ENCODE measurements at regions not wholly inside any gene's neighbourhood (a gene's known extent, or its start where the extent isn't known, plus 50 kb on each side); places are given as distances from the start of the nearest gene placed in this dataset.

DNA sequence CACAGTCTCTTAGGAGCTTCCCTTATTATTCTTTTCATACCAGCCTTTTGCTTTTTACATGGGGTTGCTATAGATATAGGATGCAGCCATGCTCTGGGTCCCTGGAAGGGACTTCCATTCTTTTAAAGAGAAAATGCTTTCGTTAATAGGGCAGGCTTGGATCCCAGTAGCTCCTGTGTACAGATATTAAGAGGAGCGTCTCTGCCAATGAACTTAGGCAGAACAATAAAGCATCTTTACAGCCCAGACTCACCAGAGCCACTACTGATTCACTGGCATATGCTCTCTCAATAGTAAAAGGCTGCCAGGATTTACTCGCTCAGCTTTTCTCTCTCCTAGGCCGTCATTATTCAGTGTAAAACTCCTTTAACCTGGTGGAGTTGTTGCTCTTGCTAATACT, 1385.4 kb upstream of the PIK3C3 start:
- no peak overlapping the region for H3K4me3 ChIP-seq (ENCODE audit: low read length)
- ChIA-PET POLR2A (no interaction called here), CTCF (no interaction called here)
- H3K4me1 Mint-ChIP-seq: no peaks in the 10 kb centered on the region
- no peak overlapping the region for H3K4me3 Mint-ChIP-seq
- H3K36me3 ChIP-seq (ENCODE audit: insufficient read depth, low read length): no peaks in the 10 kb centered on the region
- H3K27ac ChIP-seq (ENCODE audit: low read depth, low read length): no peak overlapping the region
- no peaks in the 10 kb centered on the region for H3K36me3 Mint-ChIP-seq
- no peaks in the 10 kb centered on the region for H3K4me1 ChIP-seq (ENCODE audit: insufficient read depth, low read length)
- DNase-seq: no peak
- H3K27me3 ChIP-seq (ENCODE audit: insufficient read depth, low read length, poor library complexity, severe bottlenecking): no peaks in the 10 kb centered on the region
- H3K9me3 Mint-ChIP-seq: peaks cover 4 to 57% (median 12%) of the 10 kb centered on the region in 5 donors
- no peak overlapping the region for H3K27ac Mint-ChIP-seq
- H3K9me3 ChIP-seq (ENCODE audit: low read length): no peaks in the 10 kb centered on the region
- H3K27me3 Mint-ChIP-seq: no peaks in the 10 kb centered on the region

DNA sequence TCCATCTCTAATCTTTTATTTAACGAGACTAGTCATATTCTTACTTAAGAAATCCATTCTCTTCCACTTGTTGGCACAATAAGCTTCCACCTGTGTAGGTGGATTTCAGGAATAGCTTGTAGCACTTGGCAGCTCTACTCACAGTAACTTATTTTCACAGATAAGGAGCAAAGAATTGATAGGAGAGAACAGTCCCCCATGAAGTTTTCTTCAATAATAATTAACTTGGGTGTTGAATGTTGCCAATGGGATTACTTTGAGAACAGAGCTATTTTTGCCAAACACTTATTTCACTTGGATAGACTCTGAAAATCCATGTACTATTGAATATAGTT, 1388.6 kb upstream of the PIK3C3 start:
- Mint-ChIP-seq H3K4me3 (no peak overlapping the region), H3K36me3 (no peaks in the 10 kb centered on the region), H3K27ac (no peak overlapping the region), H3K9me3 (peaks cover 3 to 58% (median 4%) of the 10 kb centered on the region in 5 donors), H3K27me3 (no peaks in the 10 kb centered on the region), H3K4me1 (no peaks in the 10 kb centered on the region)
- Histone ChIP-seq H3K27ac (ENCODE audit: low read depth, low read length) (no peak overlapping the region), H3K36me3 (ENCODE audit: insufficient read depth, low read length) (no peaks in the 10 kb centered on the region), H3K9me3 (ENCODE audit: low read length) (no peaks in the 10 kb centered on the region), H3K4me3 (ENCODE audit: low read length) (no peak overlapping the region), H3K27me3 (ENCODE audit: insufficient read depth, low read length, poor library complexity, severe bottlenecking) (no peaks in the 10 kb centered on the region), H3K4me1 (ENCODE audit: insufficient read depth, low read length) (no peaks in the 10 kb centered on the region)
- ChIA-PET CTCF (no interaction called here), POLR2A (no interaction called here)
- no peak for DNase-seq

DNA sequence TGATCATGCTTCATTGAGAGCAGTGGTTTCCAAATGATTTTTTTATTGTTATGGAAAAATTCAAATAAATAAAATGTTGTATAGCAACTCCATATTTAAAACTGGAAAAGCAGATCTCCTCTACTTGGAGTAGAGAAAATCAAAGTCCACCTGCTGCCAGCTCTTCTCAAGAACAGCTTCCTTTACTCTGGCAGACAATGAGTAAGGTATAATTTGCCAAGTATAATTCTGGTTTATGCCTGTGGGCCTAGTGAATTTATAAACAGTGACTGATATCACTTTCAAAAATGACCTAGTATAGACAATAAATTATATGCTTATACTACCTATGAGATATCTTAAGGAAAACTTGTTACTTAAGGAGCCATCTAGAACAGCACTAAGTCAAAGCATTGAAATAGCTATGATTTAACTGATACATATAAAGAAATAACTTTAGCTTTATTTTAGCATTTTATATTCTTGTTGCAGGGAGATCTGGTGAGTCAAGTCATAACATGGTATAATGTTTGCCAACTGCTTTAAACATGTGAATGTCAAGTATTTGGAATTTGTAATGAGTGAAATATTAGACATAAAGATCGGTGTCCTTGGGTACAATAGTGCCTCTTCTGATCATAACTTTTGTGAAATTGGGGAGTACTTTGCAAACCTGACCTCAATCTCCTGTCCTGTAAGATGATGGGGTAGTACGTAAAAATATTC, 1389.1 kb upstream of the PIK3C3 start:
- Histone ChIP-seq H3K36me3 (ENCODE audit: insufficient read depth, low read length) (no peaks in the 10 kb centered on the region), H3K9me3 (ENCODE audit: low read length) (no peaks in the 10 kb centered on the region), H3K4me1 (ENCODE audit: insufficient read depth, low read length) (no peaks in the 10 kb centered on the region), H3K4me3 (ENCODE audit: low read length) (no peak overlapping the region), H3K27ac (ENCODE audit: low read depth, low read length) (no peak overlapping the region), H3K27me3 (ENCODE audit: insufficient read depth, low read length, poor library complexity, severe bottlenecking) (no peaks in the 10 kb centered on the region)
- CTCF ChIA-PET: no interaction called here
- no peak overlapping the region for H3K27ac Mint-ChIP-seq
- H3K9me3 Mint-ChIP-seq: peaks cover 3 to 53% (median 4%) of the 10 kb centered on the region in 5 donors
- H3K4me3 Mint-ChIP-seq: no peak overlapping the region
- no peak for DNase-seq
- no peaks in the 10 kb centered on the region for H3K4me1 Mint-ChIP-seq
- H3K27me3 Mint-ChIP-seq: no peaks in the 10 kb centered on the region
- POLR2A ChIA-PET: no interaction called here
- H3K36me3 Mint-ChIP-seq: no peaks in the 10 kb centered on the region

- Histone ChIP-seq H3K9me3 (ENCODE audit: low read length) (no peaks in the 10 kb centered on the region), H3K36me3 (ENCODE audit: insufficient read depth, low read length) (no peaks in the 10 kb centered on the region), H3K4me1 (ENCODE audit: insufficient read depth, low read length) (no peaks in the 10 kb centered on the region), H3K27me3 (ENCODE audit: insufficient read depth, low read length, poor library complexity, severe bottlenecking) (no peaks in the 10 kb centered on the region), H3K27ac (ENCODE audit: low read depth, low read length) (no peak overlapping the region), H3K4me3 (ENCODE audit: low read length) (no peak overlapping the region)
- no peak overlapping the region for H3K27ac Mint-ChIP-seq
- CTCF ChIA-PET: no interaction called here
- H3K4me3 Mint-ChIP-seq: no peak overlapping the region
- H3K36me3 Mint-ChIP-seq: no peaks in the 10 kb centered on the region
- DNase-seq: no peak
- H3K9me3 Mint-ChIP-seq: peaks cover 1 to 31% (median 7%) of the 10 kb centered on the region in 5 donors
- no peaks in the 10 kb centered on the region for H3K4me1 Mint-ChIP-seq
- H3K27me3 Mint-ChIP-seq: no peaks in the 10 kb centered on the region
- POLR2A ChIA-PET: no interaction called here
Measured at GRCh38 chr18:40559556-40559955, 1395.5 kb upstream of the PIK3C3 start.

DNA sequence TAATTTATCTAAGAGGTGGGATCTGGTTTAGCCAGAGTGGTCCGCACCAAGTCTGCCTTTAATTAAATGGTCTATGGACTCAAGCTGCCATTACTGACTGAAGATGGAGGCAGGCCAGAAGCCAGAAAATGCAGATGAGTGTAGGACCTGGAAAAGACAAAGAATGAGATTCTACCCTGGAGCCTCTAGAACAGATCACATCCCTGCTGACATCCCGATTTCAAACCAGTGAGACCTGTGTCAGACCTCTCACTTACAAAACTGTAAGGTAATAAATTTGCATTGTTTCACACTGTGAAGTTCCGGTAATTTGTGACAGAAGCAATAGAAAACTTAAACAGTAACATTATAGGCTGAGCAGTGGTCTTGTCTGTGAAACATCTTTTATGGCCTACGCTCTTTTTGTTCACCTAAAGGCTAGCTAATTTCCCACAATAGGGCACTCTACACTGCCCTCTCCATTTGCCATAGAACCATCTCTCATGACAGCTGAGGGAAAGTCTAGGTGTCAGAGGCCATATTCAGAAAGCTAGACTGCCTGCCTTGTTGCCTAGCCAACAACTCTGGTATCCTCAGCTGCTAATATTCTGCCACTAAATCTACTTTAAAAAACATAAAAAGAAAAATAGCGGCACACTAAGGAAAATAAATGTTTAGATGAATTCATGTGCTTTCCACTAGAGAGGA, 1396.2 kb upstream of the PIK3C3 start:
- Mint-ChIP-seq H3K36me3 (no peaks in the 10 kb centered on the region), H3K27me3 (no peaks in the 10 kb centered on the region), H3K4me3 (no peak overlapping the region), H3K4me1 (no peaks in the 10 kb centered on the region), H3K9me3 (peaks cover 1 to 35% (median 10%) of the 10 kb centered on the region in 5 donors), H3K27ac (no peak overlapping the region)
- no peak overlapping the region for H3K4me3 ChIP-seq (ENCODE audit: low read length)
- H3K27ac ChIP-seq (ENCODE audit: low read depth, low read length): no peak overlapping the region
- no peaks in the 10 kb centered on the region for H3K27me3 ChIP-seq (ENCODE audit: insufficient read depth, low read length, poor library complexity, severe bottlenecking)
- no peaks in the 10 kb centered on the region for H3K36me3 ChIP-seq (ENCODE audit: insufficient read depth, low read length)
- H3K4me1 ChIP-seq (ENCODE audit: insufficient read depth, low read length): no peaks in the 10 kb centered on the region
- H3K9me3 ChIP-seq (ENCODE audit: low read length): no peaks in the 10 kb centered on the region
- CTCF ChIA-PET: no interaction called here
- POLR2A ChIA-PET: no interaction called here
- no peak for DNase-seq

- Histone ChIP-seq H3K9me3 (ENCODE audit: low read length) (no peaks in the 10 kb centered on the region), H3K4me3 (ENCODE audit: low read length) (no peak overlapping the region), H3K4me1 (ENCODE audit: insufficient read depth, low read length) (no peaks in the 10 kb centered on the region), H3K27me3 (ENCODE audit: insufficient read depth, low read length, poor library complexity, severe bottlenecking) (no peaks in the 10 kb centered on the region), H3K36me3 (ENCODE audit: insufficient read depth, low read length) (no peaks in the 10 kb centered on the region), H3K27ac (ENCODE audit: low read depth, low read length) (no peak overlapping the region)
- no peaks in the 10 kb centered on the region for H3K4me1 Mint-ChIP-seq
- H3K27ac Mint-ChIP-seq: no peak overlapping the region
- POLR2A ChIA-PET: no interaction called here
- no peaks in the 10 kb centered on the region for H3K36me3 Mint-ChIP-seq
- DNase-seq: no peak
- peaks cover 3 to 32% (median 19%) of the 10 kb centered on the region in 5 donors for H3K9me3 Mint-ChIP-seq
- H3K27me3 Mint-ChIP-seq: no peaks in the 10 kb centered on the region
- no peak overlapping the region for H3K4me3 Mint-ChIP-seq
- CTCF ChIA-PET: no interaction called here
Measured at GRCh38 chr18:40555914-40556313, 1399.1 kb upstream of the PIK3C3 start.

GRCh38 chr18:40553029-40553428, 1402.0 kb upstream of the PIK3C3 start:
- H3K4me1 Mint-ChIP-seq: no peaks in the 10 kb centered on the region
- H3K36me3 ChIP-seq (ENCODE audit: insufficient read depth, low read length): no peaks in the 10 kb centered on the region
- ChIA-PET CTCF (no interaction called here), POLR2A (no interaction called here)
- H3K27me3 ChIP-seq (ENCODE audit: insufficient read depth, low read length, poor library complexity, severe bottlenecking): no peaks in the 10 kb centered on the region
- DNase-seq: no peak
- H3K27ac Mint-ChIP-seq: no peak overlapping the region
- H3K4me3 Mint-ChIP-seq: no peak overlapping the region
- H3K27me3 Mint-ChIP-seq: no peaks in the 10 kb centered on the region
- H3K4me3 ChIP-seq (ENCODE audit: low read length): no peak overlapping the region
- peaks cover 2 to 46% (median 21%) of the 10 kb centered on the region in 5 donors for H3K9me3 Mint-ChIP-seq
- H3K36me3 Mint-ChIP-seq: no peaks in the 10 kb centered on the region
- H3K4me1 ChIP-seq (ENCODE audit: insufficient read depth, low read length): no peaks in the 10 kb centered on the region
- no peaks in the 10 kb centered on the region for H3K9me3 ChIP-seq (ENCODE audit: low read length)
- no peak overlapping the region for H3K27ac ChIP-seq (ENCODE audit: low read depth, low read length)

GRCh38 chr18:40546875-40547274, 1408.2 kb upstream of the PIK3C3 start:
- Mint-ChIP-seq H3K4me3 (no peak overlapping the region), H3K9me3 (peaks cover 6 to 56% (median 20%) of the 10 kb centered on the region in 5 donors), H3K27me3 (no peaks in the 10 kb centered on the region), H3K36me3 (no peaks in the 10 kb centered on the region), H3K4me1 (no peaks in the 10 kb centered on the region), H3K27ac (no peak overlapping the region)
- H3K27ac ChIP-seq (ENCODE audit: low read depth, low read length): no peak overlapping the region
- POLR2A ChIA-PET: no interaction called here
- no peaks in the 10 kb centered on the region for H3K27me3 ChIP-seq (ENCODE audit: insufficient read depth, low read length, poor library complexity, severe bottlenecking)
- CTCF ChIA-PET: no interaction called here
- no peaks in the 10 kb centered on the region for H3K9me3 ChIP-seq (ENCODE audit: low read length)
- no peak overlapping the region for H3K4me3 ChIP-seq (ENCODE audit: low read length)
- no peaks in the 10 kb centered on the region for H3K4me1 ChIP-seq (ENCODE audit: insufficient read depth, low read length)
- DNase-seq: no peak
- no peaks in the 10 kb centered on the region for H3K36me3 ChIP-seq (ENCODE audit: insufficient read depth, low read length)

Data from CD8-positive, alpha-beta memory T cell (primary cell).